ENCODE measurements at regions not wholly inside any gene's neighbourhood (a gene's known extent, or its start where the extent isn't known, plus 50 kb on each side); places are given as distances from the start of the nearest gene placed in this dataset.

GRCh38 chr12:5191803-5192538 is 148.3 kb downstream of the KCNA5 start:
- Histone ChIP-seq H3K27me3 (ENCODE audit: control insufficient read depth in 1 of 2, insufficient read depth in 2 of 2, low read length in 2 of 2) (no peaks in the 10 kb centered on the region), H3K4me1 (ENCODE audit: insufficient read depth, low read length) (no peaks in the 10 kb centered on the region), H3K36me3 (ENCODE audit: insufficient read depth, low read length) (no peaks in the 10 kb centered on the region), H3K9me3 (ENCODE audit: control insufficient read depth in 1 of 2, insufficient read depth in 1 of 2, low read length in 2 of 2) (no peaks in the 10 kb centered on the region), H3K27ac (ENCODE audit: low read depth in 1 of 2, low read length in 2 of 2) (no peak overlapping the region), H3K4me3 (ENCODE audit: low read length) (no peak overlapping the region)
- no peaks in the 10 kb centered on the region for H3K9me3 Mint-ChIP-seq
- CTCF ChIA-PET: interaction anchor here (1.1 kb wide), 1 partner anchor 10 kb away, joined by 3 read pairs; no protein-coding TSS in a partner anchor
- ATAC-seq (ENCODE audit: poor library complexity) (no peak), DNase-seq (no peak)
- no peak for TF ChIP-seq CTCF (IDR thresholded peaks at IDR 0.05)
- no peak overlapping the region for H3K27ac Mint-ChIP-seq
- no peaks in the 10 kb centered on the region for H3K4me1 Mint-ChIP-seq (ENCODE audit: low read depth)
- H3K4me3 Mint-ChIP-seq: no peak overlapping the region
- H3K36me3 Mint-ChIP-seq (ENCODE audit: low read depth): no peaks in the 10 kb centered on the region
- no peaks in the 10 kb centered on the region for H3K27me3 Mint-ChIP-seq
- POLR2A ChIA-PET: no interaction called here
- intact Hi-C loops (cut with DNase I, micrococcal nuclease): no loop called here

DNA sequence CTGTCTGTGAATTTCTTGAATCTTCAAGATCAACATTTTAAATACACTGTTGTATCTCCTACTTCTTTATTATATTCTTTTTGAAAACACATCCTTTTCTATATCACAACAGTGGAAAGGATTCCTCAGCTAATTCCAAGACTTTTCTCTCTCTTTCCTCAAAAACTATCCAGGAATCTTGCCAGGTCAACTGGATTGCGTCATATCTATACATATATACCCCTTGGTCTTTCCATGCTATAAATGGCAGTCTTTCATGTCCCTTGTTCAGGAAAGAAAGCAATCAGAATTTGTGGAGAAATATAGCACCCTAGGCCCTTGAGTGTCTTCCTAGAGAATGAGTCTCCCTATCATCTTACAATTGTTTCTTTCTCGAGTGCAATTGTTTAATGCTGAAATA is 149.0 kb downstream of the KCNA5 start:
- Histone ChIP-seq H3K4me1 (ENCODE audit: insufficient read depth, low read length) (no peaks in the 10 kb centered on the region), H3K9me3 (ENCODE audit: control insufficient read depth in 1 of 2, insufficient read depth in 1 of 2, low read length in 2 of 2) (no peaks in the 10 kb centered on the region), H3K36me3 (ENCODE audit: insufficient read depth, low read length) (no peaks in the 10 kb centered on the region), H3K4me3 (ENCODE audit: low read length) (no peak overlapping the region), H3K27ac (ENCODE audit: low read depth in 1 of 2, low read length in 2 of 2) (no peak overlapping the region), H3K27me3 (ENCODE audit: control insufficient read depth in 1 of 2, insufficient read depth in 2 of 2, low read length in 2 of 2) (no peaks in the 10 kb centered on the region)
- Mint-ChIP-seq H3K4me1 (ENCODE audit: low read depth) (no peaks in the 10 kb centered on the region), H3K4me3 (no peak overlapping the region), H3K36me3 (ENCODE audit: low read depth) (no peaks in the 10 kb centered on the region), H3K27me3 (peaks cover 2% of the 10 kb centered on the region), H3K9me3 (no peaks in the 10 kb centered on the region), H3K27ac (no peak overlapping the region)
- ChIA-PET POLR2A (no interaction called here), CTCF (no interaction called here)
- no peak for ATAC-seq (ENCODE audit: poor library complexity)
- no peak for DNase-seq
- intact Hi-C loops (cut with DNase I, micrococcal nuclease): no loop called here
- TF ChIP-seq CTCF (IDR thresholded peaks at IDR 0.05): no peak

DNA sequence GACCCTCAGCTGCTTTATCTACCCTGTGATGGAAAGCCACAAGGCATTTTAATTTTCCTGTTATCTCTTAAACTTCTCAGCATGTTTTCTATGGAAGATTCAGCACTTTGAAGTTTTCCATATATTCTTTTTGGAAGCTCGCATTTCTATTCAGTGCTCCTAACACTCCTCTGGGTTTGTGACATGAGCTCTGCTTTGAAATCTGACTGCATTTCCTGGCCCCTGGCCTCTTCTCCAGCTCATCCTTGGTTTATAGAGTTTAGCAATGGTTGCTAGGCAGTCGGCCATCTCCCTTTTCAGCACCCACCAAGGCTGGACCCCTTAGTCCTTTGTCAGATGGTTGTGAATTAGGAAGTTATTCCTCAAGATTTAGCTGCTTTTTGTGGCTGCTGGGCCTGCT is 150.6 kb downstream of the KCNA5 start:
- CTCF ChIA-PET: no interaction called here
- Histone ChIP-seq H3K4me1 (ENCODE audit: insufficient read depth, low read length) (no peaks in the 10 kb centered on the region), H3K4me3 (ENCODE audit: low read length) (no peak overlapping the region), H3K9me3 (ENCODE audit: control insufficient read depth in 1 of 2, insufficient read depth in 1 of 2, low read length in 2 of 2) (no peaks in the 10 kb centered on the region), H3K27me3 (ENCODE audit: control insufficient read depth in 1 of 2, insufficient read depth in 2 of 2, low read length in 2 of 2) (no peaks in the 10 kb centered on the region), H3K36me3 (ENCODE audit: insufficient read depth, low read length) (no peaks in the 10 kb centered on the region), H3K27ac (ENCODE audit: low read depth in 1 of 2, low read length in 2 of 2) (no peak overlapping the region)
- H3K36me3 Mint-ChIP-seq (ENCODE audit: low read depth): no peaks in the 10 kb centered on the region
- DNase-seq (no peak), ATAC-seq (ENCODE audit: poor library complexity) (no peak)
- H3K27me3 Mint-ChIP-seq: peaks cover 17% of the 10 kb centered on the region
- H3K27ac Mint-ChIP-seq: no peak overlapping the region
- no peak for TF ChIP-seq CTCF (IDR thresholded peaks at IDR 0.05)
- H3K4me3 Mint-ChIP-seq: no peak overlapping the region
- no peaks in the 10 kb centered on the region for H3K4me1 Mint-ChIP-seq (ENCODE audit: low read depth)
- intact Hi-C loops (cut with DNase I, micrococcal nuclease): no loop called here
- H3K9me3 Mint-ChIP-seq: no peaks in the 10 kb centered on the region
- POLR2A ChIA-PET: no interaction called here

All from CD4-positive, alpha-beta T cell (primary cell).